Panc1 (cell line): ENCODE measurements at regions not wholly inside any gene's neighbourhood (a gene's known extent, or its start where the extent isn't known, plus 50 kb on each side); places are given as distances from the start of the nearest gene placed in this dataset.

Experiments
- ATAC-seq: fragments of 200-7000 bp; cut with Tn5 transposase; 2 replicates; pipeline ENCODE4 v1.9.1; 2020; ENCODE audit warnings: mild to moderate bottlenecking, moderate library complexity
- BruUV-seq: library from RNA; stranded (reverse); fragments of 400-500 nt; replicated peaks from 2 replicates; lab custom pipeline; 2021; lab: Mats Ljungman, UMichigan
- CTCF ChIA-PET: fragments of 300-600 bp; sonication (Branson Sonifier 250); formaldehyde crosslinking; loops from one replicate; lab custom pipeline; 2022; ENCODE audit warnings: antibody characterized with exemption; lab: Charles Lee
- POLR2A ChIA-PET: fragments of 300-600 bp; sonication (Branson Sonifier 250); formaldehyde crosslinking; loops from one replicate; lab custom pipeline; 2022; ENCODE audit warnings: antibody characterized with exemption; lab: Charles Lee
- DNase-seq: peaks from one replicate; pipeline ENCODE4 v3.0.0-alpha.2; 2010; ENCODE audit warnings: low read depth, low spot score
- H3K27ac ChIP-seq: 2 replicates; pipeline ENCODE4 v1.5.1; 2011; ENCODE audit warnings: mild to moderate bottlenecking, low read length, inconsistent platforms
- H3K27me3 ChIP-seq: fragments of 200-500 bp; sonication (Bioruptor generic); 2 replicates; pipeline ENCODE4 v1.6.0; 2014; ENCODE audit warnings: low read length, inconsistent platforms; ENCODE audit not compliant: control insufficient read depth, insufficient read depth
- H3K36me3 ChIP-seq: fragments of 200-500 bp; sonication (Bioruptor generic); 2 replicates; pipeline ENCODE4 v1.5.1; 2014; ENCODE audit warnings: inconsistent platforms, mild to moderate bottlenecking, low read length, moderate library complexity; ENCODE audit not compliant: control insufficient read depth, insufficient read depth
- H3K4me1 ChIP-seq: 2 replicates; pipeline ENCODE4 v1.5.1; 2011; ENCODE audit warnings: inconsistent platforms, mild to moderate bottlenecking, low read length, moderate library complexity; ENCODE audit not compliant: control insufficient read depth, insufficient read depth
- H3K4me3 ChIP-seq, 2 experiments: 2 replicates each; pipeline ENCODE4 v1.5.1; 2011 to 2012; ENCODE audit warnings: low read depth in 2 of 2, low read length in 2 of 2, mild to moderate bottlenecking in 2 of 2, inconsistent platforms in 1 of 2, moderate library complexity in 1 of 2
- H3K9me3 ChIP-seq: fragments of 200-500 bp; sonication (Bioruptor generic); 2 replicates; pipeline ENCODE4 v1.5.1; 2014; ENCODE audit warnings: low read depth, mild to moderate bottlenecking, inconsistent platforms, low read length, moderate library complexity; ENCODE audit not compliant: control insufficient read depth, insufficient read depth
- POLR2AphosphoS5 ChIP-seq: IDR thresholded peaks from 2 replicates; pipeline ENCODE4 v1.6.1; 2012; ENCODE audit warnings: mild to moderate bottlenecking, low read depth, low read length, moderate library complexity
- REST ChIP-seq, 2 experiments: IDR thresholded peaks; 2 replicates each; pipeline ENCODE4 v1.6.1; 2011 to 2012; ENCODE audit warnings: low read depth in 2 of 2, control low read depth in 1 of 2, low read length in 1 of 2, mild to moderate bottlenecking in 1 of 2, moderate library complexity in 1 of 2; ENCODE audit not compliant: insufficient read depth in 1 of 2
- SIN3A ChIP-seq: IDR thresholded peaks from 2 replicates; pipeline ENCODE4 v1.6.1; 2012; ENCODE audit warnings: low read depth, mild to moderate bottlenecking, low read length, moderate library complexity, borderline replicate concordance; ENCODE audit not compliant: insufficient read depth
- TCF7L2 ChIP-seq: IDR thresholded peaks from 2 replicates; pipeline ENCODE4 v1.6.1; 2011; ENCODE audit warnings: mild to moderate bottlenecking, low read depth, low read length, inconsistent platforms
- in situ Hi-C: cut with HindIII; loops from 2 replicates; pipeline ENCODE4 v1.10.0; 2016; ENCODE audit warnings: low sequenced_read_pairs, low pct_unique_long_range_greater_than_20kb
- intact Hi-C: fragments of 100-400 bp; cut with micrococcal nuclease; formaldehyde crosslinking; loops from one replicate; pipeline ENCODE4 v1.10.0; 2022; ENCODE audit not compliant: unreplicated experiment
- TF ChIP-seq, protein P1 (sequence below): fragments of 450-650 bp; IDR thresholded peaks from 2 replicates; pipeline ENCODE4 v1.5.1; 2017; ENCODE audit warnings: mild to moderate bottlenecking

DNA sequence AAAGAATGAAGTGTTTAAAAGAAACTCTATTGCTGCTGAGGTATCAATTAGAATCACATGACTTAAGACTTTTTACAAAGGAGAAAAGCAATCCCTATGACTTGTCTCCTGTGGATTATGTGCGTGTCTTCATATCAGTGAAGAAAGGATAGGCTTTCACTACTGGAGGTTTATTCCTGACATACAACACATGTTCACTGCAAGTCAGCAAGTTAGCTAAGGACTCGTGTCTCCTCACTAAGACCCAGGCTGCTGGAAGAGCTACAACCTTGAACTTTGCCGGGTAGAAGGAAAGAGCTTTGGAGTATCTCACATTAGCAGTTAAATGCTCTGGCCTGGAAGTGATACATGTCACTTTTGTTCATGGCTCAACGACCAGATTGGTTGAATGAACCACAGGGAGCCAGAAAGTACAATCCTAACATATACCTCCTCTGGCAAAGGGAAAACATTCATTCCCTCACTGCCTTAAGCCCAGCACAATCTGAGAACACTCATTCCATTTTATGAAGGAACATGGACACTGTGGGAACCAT lies 215.3 kb downstream of the RNF152 start:
- no TSS peak for BruUV-seq
- ChIA-PET CTCF (no interaction called here), POLR2A (no interaction called here)
- Histone ChIP-seq H3K27me3 (no peaks in the 10 kb centered on the region), H3K9me3 (no peaks in the 10 kb centered on the region), H3K27ac (no peak overlapping the region), H3K36me3 (no peaks in the 10 kb centered on the region), H3K4me1 (no peaks in the 10 kb centered on the region), H3K4me3 (no peak overlapping the region)
- ATAC-seq (no peak), DNase-seq (no peak)
- intact Hi-C loops (no loop called here), in situ Hi-C loops (no loop called here)
- no peak for TF ChIP-seq REST (IDR thresholded peaks at IDR 0.05; ENCODE audit: insufficient read depth in 1 of 2, low read depth in 2 of 2, low read length in 1 of 2)
- TF ChIP-seq TCF7L2 = no peak
- TF ChIP-seq POLR2AphosphoS5 = no peak
- TF ChIP-seq, protein P1, sequence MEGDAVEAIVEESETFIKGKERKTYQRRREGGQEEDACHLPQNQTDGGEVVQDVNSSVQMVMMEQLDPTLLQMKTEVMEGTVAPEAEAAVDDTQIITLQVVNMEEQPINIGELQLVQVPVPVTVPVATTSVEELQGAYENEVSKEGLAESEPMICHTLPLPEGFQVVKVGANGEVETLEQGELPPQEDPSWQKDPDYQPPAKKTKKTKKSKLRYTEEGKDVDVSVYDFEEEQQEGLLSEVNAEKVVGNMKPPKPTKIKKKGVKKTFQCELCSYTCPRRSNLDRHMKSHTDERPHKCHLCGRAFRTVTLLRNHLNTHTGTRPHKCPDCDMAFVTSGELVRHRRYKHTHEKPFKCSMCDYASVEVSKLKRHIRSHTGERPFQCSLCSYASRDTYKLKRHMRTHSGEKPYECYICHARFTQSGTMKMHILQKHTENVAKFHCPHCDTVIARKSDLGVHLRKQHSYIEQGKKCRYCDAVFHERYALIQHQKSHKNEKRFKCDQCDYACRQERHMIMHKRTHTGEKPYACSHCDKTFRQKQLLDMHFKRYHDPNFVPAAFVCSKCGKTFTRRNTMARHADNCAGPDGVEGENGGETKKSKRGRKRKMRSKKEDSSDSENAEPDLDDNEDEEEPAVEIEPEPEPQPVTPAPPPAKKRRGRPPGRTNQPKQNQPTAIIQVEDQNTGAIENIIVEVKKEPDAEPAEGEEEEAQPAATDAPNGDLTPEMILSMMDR = no peak
- no peak for TF ChIP-seq SIN3A

- DNase-seq = no peak
- Histone ChIP-seq H3K4me3 (no peak overlapping the region), H3K27ac (no peak overlapping the region), H3K36me3 (no peaks in the 10 kb centered on the region), H3K4me1 (no peaks in the 10 kb centered on the region), H3K27me3 (no peaks in the 10 kb centered on the region), H3K9me3 (no peaks in the 10 kb centered on the region)
- no peak for ATAC-seq
- BruUV-seq = no TSS peak
- in situ Hi-C loops (no loop called here), intact Hi-C loops (no loop called here)
- TF ChIP-seq SIN3A = no peak
- TF ChIP-seq, protein P1 = no peak
- TF ChIP-seq POLR2AphosphoS5 = no peak
- no peak for TF ChIP-seq REST (IDR thresholded peaks at IDR 0.05; ENCODE audit: insufficient read depth in 1 of 2, low read depth in 2 of 2, low read length in 1 of 2)
- no peak for TF ChIP-seq TCF7L2
- ChIA-PET CTCF (no interaction called here), POLR2A (no interaction called here)
These were observed 215.9 kb downstream of the RNF152 start for GRCh38 chr18:61676773-61677434.
